ENCODE measurements at regions not wholly inside any gene's neighbourhood (a gene's known extent, or its start where the extent isn't known, plus 50 kb on each side); places are given as distances from the start of the nearest gene placed in this dataset.

- TF ChIP-seq YY1 (IDR thresholded peaks at IDR 0.05; ENCODE audit: low read depth) (no peak), TAF1 (IDR thresholded peaks at IDR 0.05; ENCODE audit: low read depth) (no peak), EP300 (IDR thresholded peaks at IDR 0.05; ENCODE audit: borderline replicate concordance) (no peak), MAX (IDR thresholded peaks at IDR 0.05) (no peak)
These were observed 83.1 kb upstream of the EGR2 start for GRCh38 chr10:62899311-62899710.
